ENCODE measurements at regions not wholly inside any gene's neighbourhood (a gene's known extent, or its start where the extent isn't known, plus 50 kb on each side); places are given as distances from the start of the nearest gene placed in this dataset.

GRCh38 chr1:31522556-31522845 lies 53.8 kb upstream of the TINAGL1 start:
- H3K27ac Mint-ChIP-seq = no peak overlapping the region
- no peaks in the 10 kb centered on the region for H3K4me1 Mint-ChIP-seq (ENCODE audit: low read depth)
- no peak overlapping the region for H3K4me3 Mint-ChIP-seq
- no peaks in the 10 kb centered on the region for H3K27me3 Mint-ChIP-seq
- H3K36me3 Mint-ChIP-seq = no peaks in the 10 kb centered on the region
- no peaks in the 10 kb centered on the region for H3K9me3 Mint-ChIP-seq (ENCODE audit: low read depth)

DNA sequence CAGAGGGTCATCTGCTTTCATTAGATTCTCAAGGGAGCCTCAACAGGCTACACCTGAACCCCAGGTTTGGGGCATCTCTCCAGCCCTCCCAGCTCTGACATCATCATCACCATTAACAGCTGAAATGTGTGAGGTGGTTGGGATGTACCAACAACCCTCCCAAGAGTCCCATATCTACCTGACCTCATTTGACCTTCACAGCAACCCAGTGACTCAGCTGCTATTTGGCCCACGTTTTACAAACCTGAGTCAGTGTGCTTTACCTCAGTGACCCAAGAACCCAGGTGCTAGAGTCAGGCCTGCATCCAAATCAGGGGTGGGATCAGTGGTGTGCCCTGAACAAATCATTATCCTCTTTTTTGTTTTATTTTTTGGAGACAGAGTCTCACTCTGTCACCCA lies 53.3 kb upstream of the TINAGL1 start:
- no peaks in the 10 kb centered on the region for H3K27me3 Mint-ChIP-seq
- no peak overlapping the region for H3K27ac Mint-ChIP-seq
- no peaks in the 10 kb centered on the region for H3K36me3 Mint-ChIP-seq
- H3K4me1 Mint-ChIP-seq (ENCODE audit: low read depth) = no peaks in the 10 kb centered on the region
- no peak overlapping the region for H3K4me3 Mint-ChIP-seq
- H3K9me3 Mint-ChIP-seq (ENCODE audit: low read depth) = no peaks in the 10 kb centered on the region

DNA sequence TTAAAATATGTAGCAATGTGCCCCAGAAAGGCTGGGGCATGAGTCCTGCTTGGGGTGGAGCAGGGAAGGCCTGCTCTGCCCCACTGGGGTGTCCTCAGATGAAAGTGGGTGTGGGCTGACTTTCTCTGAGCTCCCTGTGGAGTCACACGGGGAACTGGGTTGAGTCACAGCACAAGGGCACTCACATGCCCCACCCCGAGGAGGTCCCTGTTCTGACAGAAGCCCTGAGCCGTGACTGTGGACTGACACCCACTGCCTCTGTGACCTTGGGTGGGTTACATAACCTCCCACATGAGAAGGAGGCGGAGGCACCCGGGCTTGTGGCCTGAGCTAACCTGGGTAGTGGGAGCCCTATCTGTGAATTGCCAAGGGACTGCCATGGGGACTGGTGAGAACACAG lies 52.5 kb upstream of the TINAGL1 start:
- H3K27ac Mint-ChIP-seq = no peak overlapping the region
- no peak overlapping the region for H3K4me3 Mint-ChIP-seq
- H3K36me3 Mint-ChIP-seq = no peaks in the 10 kb centered on the region
- H3K27me3 Mint-ChIP-seq = no peaks in the 10 kb centered on the region
- no peaks in the 10 kb centered on the region for H3K4me1 Mint-ChIP-seq (ENCODE audit: low read depth)
- H3K9me3 Mint-ChIP-seq (ENCODE audit: low read depth) = no peaks in the 10 kb centered on the region

GRCh38 chr1:31524186-31524901 lies 52.0 kb upstream of the TINAGL1 start:
- Mint-ChIP-seq H3K27ac (no peak overlapping the region), H3K36me3 (no peaks in the 10 kb centered on the region), H3K4me1 (ENCODE audit: low read depth) (no peaks in the 10 kb centered on the region), H3K4me3 (no peak overlapping the region), H3K27me3 (no peaks in the 10 kb centered on the region), H3K9me3 (ENCODE audit: low read depth) (no peaks in the 10 kb centered on the region)
